ENCODE measurements at regions not wholly inside any gene's neighbourhood (a gene's known extent, or its start where the extent isn't known, plus 50 kb on each side); places are given as distances from the start of the nearest gene placed in this dataset.
"Not testable (repeated sequence)": the region's sequence is repeated elsewhere in the genome, so short reads cannot be mapped to it uniquely, and the experiment has no call there.

DNA sequence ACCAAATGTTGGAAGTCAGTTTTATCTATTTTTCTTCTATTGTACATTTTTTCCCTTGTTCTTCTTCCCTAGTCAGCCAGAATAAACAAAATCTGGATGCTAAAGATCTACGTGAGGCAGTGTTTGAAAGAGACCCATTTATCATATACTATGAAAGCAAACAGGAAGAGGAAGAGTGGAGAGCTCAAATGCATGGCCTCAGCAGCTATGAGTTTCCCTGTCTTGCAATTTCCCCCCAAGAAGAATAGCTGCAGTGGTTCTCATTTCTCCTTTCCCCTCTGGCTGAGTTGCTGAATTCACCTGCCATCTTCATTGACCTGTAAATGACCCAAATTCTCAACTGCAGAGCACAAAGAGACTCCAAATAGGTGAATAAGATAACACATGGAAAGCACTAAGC, 347.1 kb upstream of the NRP1 start:
- DNase-seq, result no peak

DNA sequence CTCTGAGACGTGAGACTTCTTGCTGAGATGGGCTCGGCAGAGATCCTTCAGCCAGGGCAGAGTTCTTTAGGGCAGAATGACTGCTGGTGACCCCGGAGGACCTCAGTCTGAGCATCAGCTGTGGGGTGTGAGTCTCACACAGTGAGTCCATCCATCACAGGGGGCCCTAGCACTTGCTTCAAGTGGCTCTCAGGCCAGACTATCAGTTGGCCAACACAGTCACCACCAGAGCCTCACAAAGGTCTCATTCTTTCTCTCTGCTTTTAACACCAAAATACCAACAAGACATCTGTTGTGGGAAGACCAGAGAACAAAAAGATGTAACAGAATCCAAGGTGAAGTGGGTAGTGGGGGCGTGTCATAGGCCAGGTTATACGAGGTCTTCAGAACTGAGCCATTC, 345.6 kb upstream of the NRP1 start:
- no peak for DNase-seq

- no peak for DNase-seq
Measured at GRCh38 chr10:33676606-33677339, 342.3 kb upstream of the NRP1 start.

- DNase-seq, result no peak
Measured at GRCh38 chr10:33674986-33675599, 340.6 kb upstream of the NRP1 start.

DNA sequence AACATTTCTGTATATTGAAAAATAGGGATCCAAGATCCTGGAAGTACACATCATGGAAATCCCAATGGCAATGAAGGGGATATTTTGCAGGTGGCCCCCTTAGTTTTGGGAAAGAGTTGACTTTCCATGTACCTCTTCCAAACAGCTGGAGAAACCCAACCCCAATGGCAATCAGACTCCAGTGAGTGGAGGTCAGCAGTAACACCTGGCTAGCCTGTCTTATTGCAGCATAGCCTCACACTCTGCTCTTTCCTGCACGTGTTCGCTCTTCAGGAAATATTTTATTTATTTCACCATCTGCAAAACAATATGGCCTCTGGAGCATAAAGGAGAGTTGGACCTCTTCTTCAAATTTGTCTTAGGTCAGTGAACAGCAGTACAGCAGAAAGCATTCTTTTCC, 340.0 kb upstream of the NRP1 start:
- no peak for DNase-seq

DNA sequence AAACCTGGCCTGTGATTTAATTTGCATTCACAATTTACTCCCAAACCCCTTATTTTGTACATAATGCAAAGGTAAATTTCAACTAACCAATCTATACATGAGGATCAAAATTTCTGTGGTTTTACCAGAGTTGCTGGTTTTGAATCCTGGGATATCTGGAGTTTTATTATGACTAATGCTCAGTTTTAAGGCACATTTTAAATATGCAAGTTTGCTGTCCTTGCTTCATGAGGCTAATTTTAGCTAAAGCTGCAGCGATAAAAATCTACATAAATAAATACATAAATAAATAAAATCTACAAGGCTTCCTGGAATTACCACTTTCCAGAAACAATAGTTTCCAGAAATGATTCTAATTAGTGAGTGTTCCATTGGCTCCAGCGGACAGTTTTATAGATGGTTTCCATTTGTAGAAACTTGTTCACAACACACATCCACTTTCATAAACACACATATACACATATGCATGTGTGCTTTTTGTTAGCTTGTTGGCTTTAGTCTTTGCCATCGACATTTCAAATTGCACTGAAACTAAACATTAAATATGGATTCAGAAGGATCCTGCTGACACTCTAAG, 339.5 kb upstream of the NRP1 start:
- no peak for DNase-seq

- DNase-seq, result no peak
Measured at GRCh38 chr10:33669904-33670303, 335.4 kb upstream of the NRP1 start.

GRCh38 chr10:33666686-33667480, 332.4 kb upstream of the NRP1 start:
- no peak for DNase-seq

GRCh38 chr10:33665501-33665900, 331.0 kb upstream of the NRP1 start:
- no peak for DNase-seq

DNA sequence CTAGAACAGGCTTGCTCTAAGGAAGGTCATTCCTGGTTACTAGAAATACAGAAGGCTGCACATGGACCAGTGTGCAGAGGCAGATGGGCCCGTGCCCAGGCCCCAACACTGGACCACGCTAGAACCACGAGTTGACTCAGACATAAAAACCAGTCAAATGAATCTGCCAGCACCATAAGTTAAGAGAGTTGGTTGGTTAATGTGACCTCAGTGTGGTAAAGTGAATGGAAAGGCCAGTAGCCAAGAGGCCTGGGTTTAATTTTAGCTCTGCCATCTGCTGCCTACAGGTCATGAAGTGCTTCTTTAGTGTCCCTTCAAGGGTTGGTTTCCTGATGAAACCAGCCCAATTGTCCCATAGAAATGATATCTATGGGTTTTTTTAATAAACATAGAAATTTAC, 329.6 kb upstream of the NRP1 start:
- DNase-seq, result no peak

GRCh38 chr10:33661580-33662336, 327.3 kb upstream of the NRP1 start:
- DNase-seq, result no peak

GRCh38 chr10:33660329-33660728, 325.9 kb upstream of the NRP1 start:
- DNase-seq, result no peak

DNA sequence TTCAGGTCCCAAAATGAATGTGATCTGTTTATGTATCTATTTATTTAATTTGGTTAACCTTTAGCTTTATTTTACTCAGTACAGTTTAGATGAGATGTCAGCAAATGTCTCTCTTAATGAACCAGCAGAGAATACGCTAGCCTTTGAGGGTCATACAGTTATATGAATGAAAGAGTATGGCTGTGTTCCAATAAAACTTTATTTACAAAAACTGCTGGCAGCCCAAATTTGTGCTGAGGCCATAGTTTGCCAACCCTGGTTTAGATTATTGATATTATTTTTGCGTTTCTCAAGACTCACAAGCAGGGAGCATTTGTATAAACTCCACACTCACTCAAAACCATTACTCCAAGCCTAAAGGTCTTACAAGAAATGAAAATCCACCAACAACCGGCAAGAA, 323.4 kb upstream of the NRP1 start:
- DNase-seq, result no peak

DNA sequence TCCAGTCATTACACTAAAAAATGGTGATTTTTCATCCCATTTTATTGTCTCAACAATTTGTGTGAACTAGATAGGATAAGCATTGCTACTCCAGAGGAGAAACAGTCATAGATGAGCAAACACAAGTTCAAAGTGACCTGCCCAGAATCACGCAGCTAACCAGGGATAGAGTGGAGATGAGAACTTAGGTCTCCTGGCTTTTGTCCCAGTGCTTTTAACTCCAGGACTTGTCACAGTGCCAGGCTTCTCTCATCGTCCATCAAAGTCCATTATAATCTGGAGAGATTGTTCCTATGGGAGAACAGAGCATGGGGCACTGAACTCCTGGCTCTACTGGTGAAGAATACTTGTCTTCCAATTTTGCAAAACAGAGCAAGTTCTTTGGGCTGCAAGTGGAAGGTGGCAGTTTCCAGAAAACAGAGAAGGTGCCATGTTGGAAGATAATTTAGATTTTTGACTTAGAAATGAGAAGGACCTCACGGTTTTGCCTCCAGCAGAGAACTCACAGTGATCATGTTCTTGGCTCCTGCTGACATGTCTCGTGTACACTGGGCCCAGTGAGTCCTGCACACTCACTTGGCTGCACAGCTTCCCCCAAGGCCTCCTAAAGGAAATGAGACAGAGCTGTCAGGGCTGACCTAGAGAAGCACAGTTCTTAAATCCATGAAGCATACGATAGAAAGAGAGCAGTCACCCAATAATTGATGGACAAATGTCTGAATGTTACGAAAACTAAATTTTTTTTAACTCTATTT, 322.9 kb upstream of the NRP1 start:
- DNase-seq, result no peak

GRCh38 chr10:33655921-33656320, 321.5 kb upstream of the NRP1 start:
- DNase-seq, result no peak

GRCh38 chr10:33655165-33655815, 320.8 kb upstream of the NRP1 start:
- DNase-seq, result no peak

- DNase-seq, result no peak
Measured at GRCh38 chr10:33653584-33654367, 319.3 kb upstream of the NRP1 start.

- DNase-seq, result no peak
Measured at GRCh38 chr10:33652870-33653269, 318.4 kb upstream of the NRP1 start.

DNA sequence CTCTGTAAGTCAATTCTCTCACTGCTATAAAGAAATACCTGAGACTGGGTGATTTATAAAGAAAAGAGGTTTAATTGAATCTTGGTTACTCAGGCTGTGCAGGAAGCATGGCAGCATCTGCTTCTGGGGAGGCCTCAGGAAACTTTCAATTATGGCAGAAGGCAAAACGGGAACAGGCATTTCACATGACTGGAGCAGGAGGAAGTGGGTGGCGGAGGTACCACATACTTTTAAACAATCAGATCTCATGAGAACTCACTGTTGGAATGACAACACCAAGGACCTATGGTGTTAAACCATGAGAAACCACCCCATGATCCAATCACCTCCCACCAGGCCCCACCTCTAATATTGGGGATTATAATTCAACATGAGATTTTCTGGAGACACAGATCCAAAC, 315.7 kb upstream of the NRP1 start:
- DNase-seq, result not testable (repeated sequence)

DNA sequence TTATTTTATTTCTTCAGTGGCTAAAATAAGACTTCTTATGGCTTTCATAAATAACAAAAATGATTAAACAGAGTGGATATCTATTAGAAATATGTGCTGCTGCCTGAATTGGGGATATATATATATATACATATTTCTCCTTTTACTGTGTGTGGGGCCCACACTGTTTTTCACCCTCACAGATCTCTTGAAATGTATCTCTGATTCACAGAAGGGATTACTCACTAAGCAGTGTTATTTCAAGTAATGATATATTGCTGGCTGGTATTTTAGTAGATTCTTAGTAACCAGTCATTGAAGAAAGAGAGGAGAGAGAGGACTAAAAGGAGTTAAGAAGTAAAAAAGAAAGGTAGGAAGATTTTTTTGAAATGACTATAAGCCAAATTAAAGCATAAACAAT, 308.6 kb upstream of the NRP1 start:
- DNase-seq, result no peak

GRCh38 chr10:33638891-33639290, 304.4 kb upstream of the NRP1 start:
- DNase-seq, result no peak

Measured in stimulated activated CD4-positive, alpha-beta T cell treated with anti-CD3 and anti-CD28 coated beads, Interleukin-12 subunit alpha, Interleukin-12 subunit beta, amount 100 ng/mL, for 4 hours (primary cell).